Nephron progenitor cell (in vitro differentiated cells): ENCODE measurements at regions not wholly inside any gene's neighbourhood (a gene's known extent, or its start where the extent isn't known, plus 50 kb on each side); places are given as distances from the start of the nearest gene placed in this dataset.
A peak's percentile ranks its signal among the peaks of the same experiment; 100 is the strongest.

Experiments
- DNase-seq: peaks from one replicate; pipeline ENCODE4 v3.0.0; 2021
- H3K27ac Mint-ChIP-seq: 2 replicates; pipeline ENCODE4 v1.8.0; 2021; ENCODE audit warnings: mild to moderate bottlenecking, moderate library complexity, mixed read lengths
- H3K27me3 Mint-ChIP-seq: 2 replicates; pipeline ENCODE4 v1.8.0; 2021; ENCODE audit warnings: mild to moderate bottlenecking, low read depth, mixed read lengths; ENCODE audit not compliant: poor library complexity
- H3K36me3 Mint-ChIP-seq: 2 replicates; pipeline ENCODE4 v1.8.0; 2021; ENCODE audit warnings: low read depth, mixed read lengths
- H3K4me1 Mint-ChIP-seq: 2 replicates; pipeline ENCODE4 v1.8.0; 2021; ENCODE audit warnings: mixed read lengths
- H3K4me3 Mint-ChIP-seq: 2 replicates; pipeline ENCODE4 v1.8.0; 2021; ENCODE audit warnings: mild to moderate bottlenecking, moderate library complexity, mixed read lengths
- H3K9me3 Mint-ChIP-seq: 2 replicates; pipeline ENCODE4 v1.8.0; 2021; ENCODE audit warnings: mild to moderate bottlenecking, moderate library complexity, mixed read lengths
- CTCF ChIP-seq: fragments of 200-600 bp; sonication (generic); IDR thresholded peaks from 2 replicates; pipeline ENCODE4 v1.5.0; 2021; ENCODE audit warnings: antibody characterized with exemption

DNA sequence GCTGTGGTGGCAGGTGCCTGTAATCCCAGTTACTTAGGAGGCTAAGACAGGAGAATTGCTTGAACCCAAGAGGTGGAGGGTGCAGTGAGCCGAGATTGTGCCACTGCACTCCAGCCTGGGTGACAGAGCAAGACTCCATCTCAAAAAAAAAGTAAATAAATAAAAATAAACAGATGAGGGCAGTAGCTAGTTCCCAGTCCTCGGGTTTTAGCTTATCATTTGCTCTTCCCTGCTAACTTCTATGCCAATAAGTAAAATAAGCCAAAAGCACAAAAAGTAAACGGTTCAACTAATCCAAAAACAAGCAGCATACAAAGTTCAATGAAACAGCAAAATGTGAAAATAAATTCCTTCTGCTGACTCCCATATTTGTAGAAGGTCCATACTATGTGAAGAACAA, 133.0 kb upstream of the TMCC3 start:
- peaks cover 8% of the 10 kb centered on the region for H3K27me3 Mint-ChIP-seq
- peaks cover 7% of the 10 kb centered on the region for H3K9me3 Mint-ChIP-seq
- H3K4me3 Mint-ChIP-seq: no peak overlapping the region
- peaks cover 7% of the 10 kb centered on the region for H3K4me1 Mint-ChIP-seq
- H3K27ac Mint-ChIP-seq: no peak overlapping the region
- no peaks in the 10 kb centered on the region for H3K36me3 Mint-ChIP-seq
- DNase-seq: no peak
- no peak for TF ChIP-seq CTCF

DNA sequence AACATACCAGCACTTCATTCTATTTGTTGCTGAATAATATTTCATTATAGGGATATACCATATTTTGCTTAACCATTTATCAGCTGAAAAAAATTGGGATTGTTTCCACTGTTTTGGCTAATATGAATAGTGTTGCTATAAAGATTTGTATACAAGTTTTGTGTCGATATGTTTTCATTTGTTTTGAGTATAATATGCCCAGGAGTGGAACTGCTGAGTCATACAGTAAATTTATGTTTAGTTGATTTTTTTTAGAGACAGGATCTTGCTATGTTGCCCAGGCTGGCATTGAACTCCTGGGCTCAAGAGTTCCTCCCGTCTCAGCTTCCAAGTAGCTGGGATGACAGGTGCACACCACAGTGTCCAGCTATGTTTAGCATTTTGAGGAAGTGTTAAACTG, 131.5 kb upstream of the TMCC3 start:
- no peak overlapping the region for H3K4me3 Mint-ChIP-seq
- no peak for DNase-seq
- no peak overlapping the region for H3K27ac Mint-ChIP-seq
- peaks cover 4% of the 10 kb centered on the region for H3K27me3 Mint-ChIP-seq
- peaks cover 7% of the 10 kb centered on the region for H3K9me3 Mint-ChIP-seq
- no peak for TF ChIP-seq CTCF
- H3K4me1 Mint-ChIP-seq: peaks cover 14% of the 10 kb centered on the region
- no peaks in the 10 kb centered on the region for H3K36me3 Mint-ChIP-seq

DNA sequence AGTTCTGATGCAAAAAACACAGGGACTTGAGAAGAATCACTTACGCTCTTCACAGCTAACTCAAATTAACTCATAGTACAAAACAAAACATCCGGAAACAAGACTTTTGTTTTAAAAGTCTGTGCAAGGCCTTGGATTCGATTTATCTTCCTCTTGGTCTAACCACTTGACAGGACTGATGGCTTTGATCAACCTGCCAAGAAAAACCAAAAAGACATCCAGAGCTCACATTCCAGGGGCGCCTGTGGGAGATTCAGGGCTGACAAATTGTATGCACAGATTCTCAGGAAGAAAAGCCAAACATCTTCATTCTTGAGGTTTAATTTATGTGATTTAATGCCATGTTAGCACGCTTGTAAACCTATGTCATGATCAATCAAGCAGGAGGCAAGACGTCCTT, 129.1 kb upstream of the TMCC3 start:
- peak overlapping the region; percentile 70 for H3K27ac Mint-ChIP-seq
- peaks cover 7% of the 10 kb centered on the region for H3K9me3 Mint-ChIP-seq
- no peak for TF ChIP-seq CTCF
- peaks cover 22% of the 10 kb centered on the region for H3K4me1 Mint-ChIP-seq
- H3K36me3 Mint-ChIP-seq: no peaks in the 10 kb centered on the region
- peaks cover 4% of the 10 kb centered on the region for H3K27me3 Mint-ChIP-seq
- no peak overlapping the region for H3K4me3 Mint-ChIP-seq
- no peak for DNase-seq

- Mint-ChIP-seq H3K4me1 (peaks cover 22% of the 10 kb centered on the region), H3K9me3 (peaks cover 18% of the 10 kb centered on the region), H3K4me3 (no peak overlapping the region), H3K27ac (peak overlapping the region; percentile 17), H3K36me3 (peaks cover 4% of the 10 kb centered on the region), H3K27me3 (peaks cover 5% of the 10 kb centered on the region)
- no peak for DNase-seq
- no peak for TF ChIP-seq CTCF
Measured at GRCh38 chr12:94777936-94778335, 127.6 kb upstream of the TMCC3 start.

DNA sequence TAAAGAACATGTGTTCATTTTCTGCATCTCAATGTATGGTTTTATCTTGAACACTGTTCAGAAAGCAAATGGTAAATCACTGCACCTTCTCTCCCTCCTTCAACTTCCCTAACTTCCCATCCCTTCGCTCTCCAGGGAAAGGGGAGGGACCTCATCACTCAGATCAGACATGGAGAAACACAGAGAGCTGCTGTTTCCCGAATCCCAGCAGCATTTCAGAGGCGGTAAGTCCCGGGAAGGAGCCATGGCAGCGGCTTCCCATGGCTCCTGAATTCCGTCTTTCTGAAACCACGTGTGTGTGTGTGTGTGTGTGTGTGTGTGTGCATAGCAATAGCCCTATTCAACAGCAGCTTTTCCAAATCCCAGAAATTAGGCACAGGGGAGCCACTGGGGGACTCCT, 125.4 kb upstream of the TMCC3 start:
- no peak for TF ChIP-seq CTCF
- DNase-seq: no peak
- Mint-ChIP-seq H3K27me3 (peaks cover 2% of the 10 kb centered on the region), H3K9me3 (peaks cover 12% of the 10 kb centered on the region), H3K27ac (peak overlapping the region; percentile 34), H3K4me1 (peaks cover 40% of the 10 kb centered on the region), H3K4me3 (no peak overlapping the region), H3K36me3 (peaks cover 4% of the 10 kb centered on the region)

DNA sequence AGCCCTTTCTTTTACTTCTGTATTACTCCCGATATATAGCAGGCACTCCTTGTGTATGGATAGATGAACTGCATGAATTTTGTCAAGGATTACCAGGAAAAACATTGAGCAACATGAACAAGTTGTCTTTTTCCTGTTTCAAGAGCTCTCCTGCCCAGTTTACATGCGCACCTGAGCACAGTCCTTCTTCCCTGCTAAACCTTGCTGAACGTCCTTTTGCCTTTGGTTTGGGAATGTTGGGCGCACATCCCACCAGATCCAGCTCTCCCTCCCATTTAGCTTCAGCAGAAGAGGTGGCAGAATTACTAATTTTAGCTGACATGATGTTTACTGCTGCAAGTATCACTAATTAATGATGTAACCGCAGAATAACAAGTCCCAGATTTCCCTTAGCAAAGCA, 121.4 kb upstream of the TMCC3 start:
- H3K36me3 Mint-ChIP-seq: peaks cover 4% of the 10 kb centered on the region
- peaks cover 12% of the 10 kb centered on the region for H3K9me3 Mint-ChIP-seq
- DNase-seq: no peak
- no peak overlapping the region for H3K27ac Mint-ChIP-seq
- peaks cover 6% of the 10 kb centered on the region for H3K27me3 Mint-ChIP-seq
- peaks cover 65% of the 10 kb centered on the region for H3K4me1 Mint-ChIP-seq
- no peak overlapping the region for H3K4me3 Mint-ChIP-seq
- TF ChIP-seq CTCF: no peak
